CD4-positive, alpha-beta T cell (primary cell): ENCODE measurements at regions not wholly inside any gene's neighbourhood (a gene's known extent, or its start where the extent isn't known, plus 50 kb on each side); places are given as distances from the start of the nearest gene placed in this dataset.
"Not testable (repeated sequence)": the region's sequence is repeated elsewhere in the genome, so short reads cannot be mapped to it uniquely, and the experiment has no call there.

Experiments used
- ATAC-seq: fragments of 200-7000 bp; cut with Tn5 transposase; one replicate; pipeline ENCODE4 v1.10.0; 2022; ENCODE audit warnings: mild to moderate bottlenecking; ENCODE audit not compliant: poor library complexity
- CTCF ChIA-PET: fragments of 350-600 bp; sonication (Branson Sonifier 250); formaldehyde crosslinking; loops from one replicate; lab custom pipeline; 2021; ENCODE audit warnings: antibody characterized with exemption, inconsistent platforms; lab: Charles Lee
- POLR2A ChIA-PET: fragments of 350-600 bp; sonication (Branson Sonifier 250); formaldehyde crosslinking; loops from one replicate; lab custom pipeline; 2021; ENCODE audit warnings: antibody characterized with exemption, inconsistent platforms; lab: Charles Lee
- DNase-seq, 14 experiments: peaks; one replicate each; pipeline ENCODE4 v3.0.0-alpha.2; 2013 to 2020; ENCODE audit warnings: mixed read lengths in 2 of 14
- H3K27ac ChIP-seq, 2 donors: one replicate each; pipeline versions ENCODE4 v1.5.1 to v1.7.0; 2013; ENCODE audit warnings: low read length in 2 of 2, low read depth in 1 of 2, mild to moderate bottlenecking in 1 of 2
- H3K27me3 ChIP-seq, 2 experiments: 1 replicate in 1 of 2; 2 replicates in 1 of 2; pipeline versions ENCODE4 v1.6.1 to v1.7.0; 2013; ENCODE audit warnings: low read length in 2 of 2, control low read depth in 1 of 2, mild to moderate bottlenecking in 1 of 2, moderate library complexity in 1 of 2; ENCODE audit not compliant: insufficient read depth in 2 of 2, control insufficient read depth in 1 of 2
- H3K36me3 ChIP-seq: one replicate; pipeline ENCODE4 v1.6.1; 2013; ENCODE audit warnings: low read length, control low read depth; ENCODE audit not compliant: insufficient read depth
- H3K4me1 ChIP-seq: one replicate; pipeline ENCODE4 v1.6.1; 2013; ENCODE audit warnings: low read length, control low read depth; ENCODE audit not compliant: insufficient read depth
- H3K4me3 ChIP-seq: one replicate; pipeline ENCODE4 v1.5.1; 2013; ENCODE audit warnings: mild to moderate bottlenecking, low read length, moderate library complexity
- H3K9me3 ChIP-seq, 2 experiments: 1 replicate in 1 of 2; 2 replicates in 1 of 2; pipeline versions ENCODE4 v1.6.1 to v1.7.0; 2013; ENCODE audit warnings: low read length in 2 of 2, mild to moderate bottlenecking in 2 of 2, control low read depth in 1 of 2, moderate library complexity in 1 of 2; ENCODE audit not compliant: control insufficient read depth in 1 of 2, insufficient read depth in 1 of 2
- H3K27ac Mint-ChIP-seq: one replicate; pipeline ENCODE4 v1.8.0; 2020; ENCODE audit warnings: mixed read lengths
- H3K27me3 Mint-ChIP-seq: one replicate; pipeline ENCODE4 v1.8.0; 2021; ENCODE audit warnings: mixed read lengths
- H3K36me3 Mint-ChIP-seq: one replicate; pipeline ENCODE4 v1.8.0; 2021; ENCODE audit warnings: low read depth, mixed read lengths
- H3K4me1 Mint-ChIP-seq: one replicate; pipeline ENCODE4 v1.8.0; 2021; ENCODE audit warnings: low read depth, mixed read lengths
- H3K4me3 Mint-ChIP-seq: one replicate; pipeline ENCODE4 v1.8.0; 2020; ENCODE audit warnings: mild to moderate bottlenecking, mixed read lengths
- H3K9me3 Mint-ChIP-seq: one replicate; pipeline ENCODE4 v1.8.0; 2020; ENCODE audit warnings: mixed read lengths
- intact Hi-C, 2 experiments: fragments of 100-400 bp; cut with DNase I in 1 of 2; cut with micrococcal nuclease in 1 of 2; formaldehyde crosslinking; loops; one replicate each; pipeline versions ENCODE4 v1.15.1 to v1.9.0; 2023 to 2025; cut with DNase I, micrococcal nuclease
- TF ChIP-seq, protein P1 (sequence below): fragments of 200-600 bp; IDR thresholded peaks from one replicate; pipeline ENCODE4 v1.8.0; 2022; ENCODE audit warnings: antibody characterized with exemption, mild to moderate bottlenecking

DNA sequence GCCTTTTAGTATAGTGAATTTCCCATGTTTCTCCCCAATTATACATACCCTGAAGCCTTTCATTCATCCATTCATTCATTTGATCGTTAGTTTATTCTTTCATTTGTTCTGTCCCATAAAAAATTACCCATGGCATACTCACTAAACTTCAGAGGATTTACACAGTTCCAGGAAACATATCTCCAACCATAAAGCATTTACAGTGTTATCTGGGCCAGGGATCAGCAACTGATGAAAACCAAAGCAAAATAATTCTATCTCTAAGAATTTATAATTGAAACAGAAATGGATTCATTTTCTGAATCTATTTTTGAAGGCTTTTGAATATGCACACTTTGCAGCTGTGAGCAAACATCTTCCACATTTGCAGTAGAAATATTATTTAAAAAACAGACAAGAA is 547.7 kb downstream of the KCNJ2 start:
- no peak overlapping the region for H3K4me3 ChIP-seq
- CTCF ChIA-PET, result no interaction called here
- H3K27ac ChIP-seq, result no peak overlapping the region
- H3K4me3 Mint-ChIP-seq, result no peak overlapping the region
- H3K36me3 Mint-ChIP-seq, result no peaks in the 10 kb centered on the region
- DNase-seq (no peak), ATAC-seq (no peak)
- no peaks in the 10 kb centered on the region for H3K36me3 ChIP-seq
- POLR2A ChIA-PET, result no interaction called here
- intact Hi-C loops, result no loop called here
- peaks cover 6% of the 10 kb centered on the region for H3K9me3 Mint-ChIP-seq
- TF ChIP-seq, protein P1, sequence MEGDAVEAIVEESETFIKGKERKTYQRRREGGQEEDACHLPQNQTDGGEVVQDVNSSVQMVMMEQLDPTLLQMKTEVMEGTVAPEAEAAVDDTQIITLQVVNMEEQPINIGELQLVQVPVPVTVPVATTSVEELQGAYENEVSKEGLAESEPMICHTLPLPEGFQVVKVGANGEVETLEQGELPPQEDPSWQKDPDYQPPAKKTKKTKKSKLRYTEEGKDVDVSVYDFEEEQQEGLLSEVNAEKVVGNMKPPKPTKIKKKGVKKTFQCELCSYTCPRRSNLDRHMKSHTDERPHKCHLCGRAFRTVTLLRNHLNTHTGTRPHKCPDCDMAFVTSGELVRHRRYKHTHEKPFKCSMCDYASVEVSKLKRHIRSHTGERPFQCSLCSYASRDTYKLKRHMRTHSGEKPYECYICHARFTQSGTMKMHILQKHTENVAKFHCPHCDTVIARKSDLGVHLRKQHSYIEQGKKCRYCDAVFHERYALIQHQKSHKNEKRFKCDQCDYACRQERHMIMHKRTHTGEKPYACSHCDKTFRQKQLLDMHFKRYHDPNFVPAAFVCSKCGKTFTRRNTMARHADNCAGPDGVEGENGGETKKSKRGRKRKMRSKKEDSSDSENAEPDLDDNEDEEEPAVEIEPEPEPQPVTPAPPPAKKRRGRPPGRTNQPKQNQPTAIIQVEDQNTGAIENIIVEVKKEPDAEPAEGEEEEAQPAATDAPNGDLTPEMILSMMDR, result no peak
- H3K27me3 Mint-ChIP-seq, result no peaks in the 10 kb centered on the region
- no peaks in the 10 kb centered on the region for H3K9me3 ChIP-seq
- H3K27me3 ChIP-seq, result no peaks in the 10 kb centered on the region
- H3K27ac Mint-ChIP-seq, result no peak overlapping the region
- H3K4me1 Mint-ChIP-seq, result no peaks in the 10 kb centered on the region
- no peaks in the 10 kb centered on the region for H3K4me1 ChIP-seq

DNA sequence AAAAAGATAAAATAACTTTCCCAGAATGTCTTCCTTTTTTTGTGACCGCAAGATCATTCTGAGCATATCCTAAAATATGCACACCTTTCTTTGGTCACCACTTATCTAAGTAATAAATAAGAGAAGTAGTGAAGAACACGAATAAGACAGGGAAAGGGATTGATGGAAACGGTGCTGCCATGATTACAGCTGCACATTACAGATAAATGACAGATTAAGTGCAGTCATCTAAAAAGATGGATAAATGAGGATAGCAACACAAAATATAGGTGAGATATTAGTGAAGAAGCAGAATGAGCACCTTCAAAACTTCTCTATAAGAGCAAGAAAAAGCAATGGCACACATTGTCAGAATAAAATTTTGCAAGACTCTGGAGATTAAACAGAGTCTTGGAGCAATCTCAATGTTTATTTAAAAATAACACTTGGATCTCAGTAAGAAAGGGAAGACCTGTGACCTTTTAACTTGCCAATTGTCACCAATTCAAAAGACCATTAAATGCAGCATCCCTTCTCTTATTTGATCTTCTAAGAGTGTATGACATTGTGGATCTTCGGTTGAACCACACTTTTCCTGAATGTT is 567.1 kb downstream of the KCNJ2 start:
- H3K4me3 ChIP-seq, result no peak overlapping the region
- TF ChIP-seq, protein P1, result no peak
- no peaks in the 10 kb centered on the region for H3K9me3 ChIP-seq
- POLR2A ChIA-PET, result no interaction called here
- Mint-ChIP-seq H3K4me3 (no peak overlapping the region), H3K27me3 (no peaks in the 10 kb centered on the region), H3K9me3 (peaks cover 3% of the 10 kb centered on the region), H3K4me1 (no peaks in the 10 kb centered on the region), H3K27ac (no peak overlapping the region), H3K36me3 (no peaks in the 10 kb centered on the region)
- intact Hi-C loops, result no loop called here
- no peak overlapping the region for H3K27ac ChIP-seq
- ATAC-seq, result no peak
- H3K4me1 ChIP-seq, result no peaks in the 10 kb centered on the region
- H3K36me3 ChIP-seq, result no peaks in the 10 kb centered on the region
- no peak for DNase-seq
- CTCF ChIA-PET, result no interaction called here
- no peaks in the 10 kb centered on the region for H3K27me3 ChIP-seq

DNA sequence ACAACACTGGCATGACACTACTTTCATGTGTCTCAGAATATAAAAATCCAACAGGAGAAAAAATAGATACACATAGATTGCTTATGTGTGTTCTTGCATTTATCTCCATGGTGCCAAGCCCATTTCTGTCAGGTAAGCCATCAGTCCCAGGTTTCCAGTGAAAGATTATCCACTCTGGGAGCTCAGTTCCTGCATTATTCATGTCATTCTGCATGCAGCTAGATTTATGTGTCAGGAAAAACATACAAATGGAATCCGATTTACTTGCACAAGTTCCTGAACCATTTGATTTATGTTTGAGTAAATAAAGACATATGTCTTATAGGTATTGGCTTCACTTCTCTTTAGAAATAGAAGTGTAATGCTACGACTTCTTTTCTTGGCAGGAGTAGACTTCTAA is 569.7 kb downstream of the KCNJ2 start:
- ATAC-seq (no peak), DNase-seq (no peak)
- TF ChIP-seq, protein P1, result no peak
- Mint-ChIP-seq H3K27me3 (no peaks in the 10 kb centered on the region), H3K9me3 (peaks cover 3% of the 10 kb centered on the region), H3K27ac (no peak overlapping the region), H3K4me1 (no peaks in the 10 kb centered on the region), H3K4me3 (no peak overlapping the region), H3K36me3 (no peaks in the 10 kb centered on the region)
- H3K4me1 ChIP-seq, result no peaks in the 10 kb centered on the region
- CTCF ChIA-PET, result interaction anchor here (0.7 kb wide), 1 partner anchor 1664 kb away, joined by 3 read pairs; no protein-coding TSS in a partner anchor
- no peaks in the 10 kb centered on the region for H3K36me3 ChIP-seq
- no peaks in the 10 kb centered on the region for H3K9me3 ChIP-seq
- no peak overlapping the region for H3K4me3 ChIP-seq
- H3K27ac ChIP-seq, result no peak overlapping the region
- intact Hi-C loops, result no loop called here
- POLR2A ChIA-PET, result no interaction called here
- H3K27me3 ChIP-seq, result no peaks in the 10 kb centered on the region

DNA sequence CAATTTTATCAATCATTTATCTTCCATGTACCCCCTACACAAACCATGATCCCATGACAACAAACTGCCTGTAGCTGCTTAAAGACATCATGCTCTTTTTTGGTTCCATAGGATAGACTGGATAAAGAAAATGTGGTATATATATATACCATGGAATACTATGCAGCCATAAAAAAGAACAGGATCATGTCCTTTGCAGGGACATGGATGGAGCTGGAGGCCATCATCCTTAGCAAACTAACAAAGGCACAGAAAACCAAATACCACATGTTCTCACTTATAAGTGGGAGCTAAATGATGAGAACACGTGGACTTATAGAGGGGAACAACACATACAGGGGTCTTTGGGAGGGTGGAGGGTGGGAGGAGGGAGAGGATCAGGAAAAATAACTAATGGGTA is 577.2 kb downstream of the KCNJ2 start:
- H3K9me3 Mint-ChIP-seq, H3K36me3 Mint-ChIP-seq, H3K27me3 ChIP-seq, DNase-seq, H3K36me3 ChIP-seq, intact Hi-C loops, ATAC-seq, H3K27ac ChIP-seq, POLR2A ChIA-PET, H3K4me3 Mint-ChIP-seq, H3K27me3 Mint-ChIP-seq, H3K4me1 Mint-ChIP-seq, H3K9me3 ChIP-seq, H3K4me1 ChIP-seq, H3K4me3 ChIP-seq, CTCF ChIA-PET, H3K27ac Mint-ChIP-seq: not testable (repeated sequence)
